Progenitor cell of endocrine pancreas (in vitro differentiated cells): ENCODE measurements at regions not wholly inside any gene's neighbourhood (a gene's known extent, or its start where the extent isn't known, plus 50 kb on each side); places are given as distances from the start of the nearest gene placed in this dataset.

Experiments used
- DNase-seq: peaks from one replicate; pipeline ENCODE4 v3.0.0; 2021; ENCODE audit warnings: low spot score; ENCODE audit not compliant: unreplicated experiment
- H3K27ac Mint-ChIP-seq: 2 replicates; pipeline ENCODE4 v1.8.0; 2021; ENCODE audit warnings: mild to moderate bottlenecking, moderate library complexity, mixed read lengths
- H3K27me3 Mint-ChIP-seq: 2 replicates; pipeline ENCODE4 v1.8.0; 2021; ENCODE audit warnings: mixed read lengths
- H3K36me3 Mint-ChIP-seq: 2 replicates; pipeline ENCODE4 v1.8.0; 2022; ENCODE audit warnings: mixed read lengths; ENCODE audit not compliant: insufficient read depth
- H3K4me1 Mint-ChIP-seq: 2 replicates; pipeline ENCODE4 v1.8.0; 2021; ENCODE audit warnings: low read depth, mixed read lengths
- H3K4me3 Mint-ChIP-seq: 2 replicates; pipeline ENCODE4 v1.8.0; 2021; ENCODE audit warnings: low read depth, mild to moderate bottlenecking, moderate library complexity, mixed read lengths
- H3K9me3 Mint-ChIP-seq: 2 replicates; pipeline ENCODE4 v1.8.0; 2021; ENCODE audit warnings: low read depth, mixed read lengths
- TF ChIP-seq, protein P1 (sequence below): fragments of 200-600 bp; sonication (generic); IDR thresholded peaks from one replicate; pipeline ENCODE4 v1.5.0; 2021; ENCODE audit warnings: antibody characterized with exemption, mild to moderate bottlenecking; ENCODE audit not compliant: unreplicated experiment

DNA sequence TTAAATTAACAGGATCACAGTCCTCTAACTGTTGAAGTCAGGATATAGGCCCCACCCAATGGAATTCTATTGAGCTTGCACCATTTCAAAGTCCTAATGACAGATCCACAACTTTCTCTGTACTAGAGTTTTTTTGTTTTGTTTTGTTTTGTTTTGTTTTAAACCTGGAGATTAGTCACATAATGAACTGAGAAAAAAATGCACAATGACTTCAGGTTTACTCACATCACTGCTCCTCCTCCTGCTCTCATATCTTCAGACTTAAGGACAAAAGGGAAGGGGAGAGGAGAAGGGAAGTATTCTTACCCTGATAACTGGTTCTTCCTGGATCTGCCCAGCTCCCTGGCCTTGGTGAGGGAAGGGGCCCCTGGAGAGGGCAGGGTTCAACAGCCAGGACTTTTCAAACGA, 208.2 kb upstream of the EPHA4 start:
- TF ChIP-seq, protein P1, sequence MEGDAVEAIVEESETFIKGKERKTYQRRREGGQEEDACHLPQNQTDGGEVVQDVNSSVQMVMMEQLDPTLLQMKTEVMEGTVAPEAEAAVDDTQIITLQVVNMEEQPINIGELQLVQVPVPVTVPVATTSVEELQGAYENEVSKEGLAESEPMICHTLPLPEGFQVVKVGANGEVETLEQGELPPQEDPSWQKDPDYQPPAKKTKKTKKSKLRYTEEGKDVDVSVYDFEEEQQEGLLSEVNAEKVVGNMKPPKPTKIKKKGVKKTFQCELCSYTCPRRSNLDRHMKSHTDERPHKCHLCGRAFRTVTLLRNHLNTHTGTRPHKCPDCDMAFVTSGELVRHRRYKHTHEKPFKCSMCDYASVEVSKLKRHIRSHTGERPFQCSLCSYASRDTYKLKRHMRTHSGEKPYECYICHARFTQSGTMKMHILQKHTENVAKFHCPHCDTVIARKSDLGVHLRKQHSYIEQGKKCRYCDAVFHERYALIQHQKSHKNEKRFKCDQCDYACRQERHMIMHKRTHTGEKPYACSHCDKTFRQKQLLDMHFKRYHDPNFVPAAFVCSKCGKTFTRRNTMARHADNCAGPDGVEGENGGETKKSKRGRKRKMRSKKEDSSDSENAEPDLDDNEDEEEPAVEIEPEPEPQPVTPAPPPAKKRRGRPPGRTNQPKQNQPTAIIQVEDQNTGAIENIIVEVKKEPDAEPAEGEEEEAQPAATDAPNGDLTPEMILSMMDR = no peak
- peaks cover 12% of the 10 kb centered on the region for H3K4me1 Mint-ChIP-seq
- no peak overlapping the region for H3K27ac Mint-ChIP-seq
- DNase-seq = no peak
- no peaks in the 10 kb centered on the region for H3K27me3 Mint-ChIP-seq
- H3K9me3 Mint-ChIP-seq = no peaks in the 10 kb centered on the region
- no peaks in the 10 kb centered on the region for H3K36me3 Mint-ChIP-seq
- H3K4me3 Mint-ChIP-seq = no peak overlapping the region

DNA sequence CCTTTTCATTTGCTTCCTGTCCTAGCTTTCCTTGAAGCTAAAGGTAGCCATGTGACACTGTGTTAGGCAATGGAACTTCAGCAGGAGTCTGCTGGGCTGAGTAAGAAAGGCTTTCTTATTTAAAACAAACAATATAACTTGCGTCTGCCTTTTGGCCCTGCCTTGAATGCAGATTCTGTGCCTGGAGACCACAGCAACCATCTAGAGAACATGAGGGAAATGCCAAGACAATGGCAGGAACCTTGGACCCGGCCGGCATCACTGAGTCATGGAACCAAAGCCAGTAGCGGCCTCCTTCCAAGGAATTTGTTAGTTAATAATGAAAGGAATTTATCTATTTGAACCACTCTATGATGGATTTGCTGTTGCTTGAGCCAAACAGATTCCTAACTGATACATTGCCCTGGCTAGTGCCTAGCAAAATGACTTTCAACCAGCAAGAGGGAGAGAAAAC, 207.5 kb upstream of the EPHA4 start:
- Mint-ChIP-seq H3K9me3 (no peaks in the 10 kb centered on the region), H3K36me3 (no peaks in the 10 kb centered on the region), H3K27me3 (no peaks in the 10 kb centered on the region), H3K4me1 (peaks cover 13% of the 10 kb centered on the region), H3K4me3 (no peak overlapping the region), H3K27ac (no peak overlapping the region)
- no peak for DNase-seq
- TF ChIP-seq, protein P1 = no peak

DNA sequence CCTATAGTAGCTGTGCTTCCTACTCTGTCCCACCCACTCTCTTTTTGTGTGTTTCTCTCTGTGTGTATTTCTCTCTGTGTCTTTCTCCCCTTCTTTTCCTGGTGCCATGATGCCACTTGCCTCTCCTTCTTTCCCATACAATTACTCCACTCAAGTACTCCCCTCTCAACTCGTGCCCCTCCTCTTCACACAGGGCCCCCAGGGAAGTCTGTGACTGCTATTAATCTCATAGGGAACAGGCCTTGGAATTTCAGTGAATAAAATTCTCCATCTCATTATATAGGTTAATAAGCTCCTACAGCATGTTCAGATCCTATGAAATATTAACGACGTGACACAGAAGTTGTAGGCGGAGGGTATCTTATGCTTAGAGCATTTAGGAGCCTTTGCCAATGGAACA, 205.9 kb upstream of the EPHA4 start:
- Mint-ChIP-seq H3K9me3 (no peaks in the 10 kb centered on the region), H3K36me3 (no peaks in the 10 kb centered on the region), H3K4me3 (no peak overlapping the region), H3K27ac (no peak overlapping the region), H3K27me3 (no peaks in the 10 kb centered on the region), H3K4me1 (peaks cover 15% of the 10 kb centered on the region)
- TF ChIP-seq, protein P1 = no peak
- no peak for DNase-seq

DNA sequence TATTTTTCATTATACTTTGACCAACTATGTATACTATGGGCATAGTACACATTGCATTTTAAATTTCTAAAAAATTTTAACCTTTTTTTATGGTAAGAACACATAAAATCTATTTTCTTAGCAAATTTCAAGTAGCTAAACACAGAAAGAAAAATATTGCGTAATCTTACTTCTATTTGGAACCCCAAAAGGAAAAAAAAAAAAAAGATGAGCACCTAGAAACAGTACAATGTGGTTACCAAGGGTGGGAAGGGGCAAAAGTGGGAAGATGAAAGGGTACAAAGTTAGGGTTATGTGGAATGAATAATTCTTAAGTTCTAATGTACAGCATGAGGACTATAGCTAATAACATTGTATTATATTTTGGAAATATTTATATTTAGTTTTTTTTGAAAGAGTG, 205.0 kb upstream of the EPHA4 start:
- Mint-ChIP-seq H3K4me3 (no peak overlapping the region), H3K9me3 (no peaks in the 10 kb centered on the region), H3K27ac (no peak overlapping the region), H3K36me3 (no peaks in the 10 kb centered on the region), H3K27me3 (no peaks in the 10 kb centered on the region), H3K4me1 (peaks cover 15% of the 10 kb centered on the region)
- no peak for DNase-seq
- TF ChIP-seq, protein P1 = no peak

DNA sequence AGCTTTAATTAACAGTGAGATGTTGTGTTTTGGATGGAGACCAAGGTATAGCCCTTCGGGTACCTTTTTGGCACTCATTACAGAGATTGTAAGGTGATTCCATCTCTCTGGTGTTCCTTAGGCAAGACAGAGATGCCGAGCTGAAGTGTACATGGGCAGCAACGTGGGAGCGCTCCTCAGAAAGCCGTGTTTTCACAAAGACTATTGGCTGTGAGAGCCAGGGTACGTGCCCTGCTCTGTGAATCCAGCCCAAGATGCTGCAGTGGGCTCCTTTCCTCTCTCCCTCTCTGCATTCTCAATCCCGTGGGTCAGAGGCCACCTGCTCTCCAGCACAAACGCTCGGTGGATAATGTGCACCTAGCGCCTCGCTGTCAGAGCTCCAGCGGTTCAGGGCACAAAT, 203.0 kb upstream of the EPHA4 start:
- no peak overlapping the region for H3K27ac Mint-ChIP-seq
- H3K27me3 Mint-ChIP-seq = no peaks in the 10 kb centered on the region
- no peak for DNase-seq
- H3K9me3 Mint-ChIP-seq = no peaks in the 10 kb centered on the region
- peaks cover 7% of the 10 kb centered on the region for H3K4me1 Mint-ChIP-seq
- H3K36me3 Mint-ChIP-seq = no peaks in the 10 kb centered on the region
- no peak overlapping the region for H3K4me3 Mint-ChIP-seq
- TF ChIP-seq, protein P1 = no peak
